Retinal pigment epithelial cell (primary cell): ENCODE measurements at regions not wholly inside any gene's neighbourhood (a gene's known extent, or its start where the extent isn't known, plus 50 kb on each side); places are given as distances from the start of the nearest gene placed in this dataset.

ENCODE experiments used
- DNase-seq: peaks from one replicate; pipeline ENCODE4 v3.0.0-alpha.2; 2010; ENCODE audit warnings: low read depth
- H3K4me3 ChIP-seq: 2 replicates; pipeline ENCODE4 v1.5.1; 2011; ENCODE audit warnings: mild to moderate bottlenecking, low read length, control low read depth, moderate library complexity
- CTCF ChIP-seq: conservative IDR thresholded peaks from 2 replicates; pipeline ENCODE4 v1.5.1; 2011; ENCODE audit warnings: low read depth, low read length, control low read depth, inconsistent platforms

DNA sequence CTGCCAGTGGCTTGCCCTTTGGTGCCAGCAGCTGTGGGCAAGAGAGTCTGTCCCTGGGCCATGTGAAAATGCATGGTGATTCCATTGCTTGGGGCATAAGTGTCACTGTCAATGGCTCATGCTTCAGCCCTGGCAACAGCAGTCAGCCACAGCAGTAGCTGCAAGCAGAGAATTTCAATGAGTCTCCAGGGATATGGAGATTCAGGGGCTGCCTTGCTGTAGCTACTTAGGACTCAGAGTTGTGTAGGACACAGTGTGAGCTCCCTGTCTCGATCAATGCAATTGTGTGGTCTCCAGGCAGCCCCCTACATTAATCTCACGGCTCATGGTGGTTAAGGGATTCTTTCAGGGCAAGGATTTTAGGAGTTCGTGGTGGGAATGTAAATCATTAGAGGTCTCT lies 126.3 kb upstream of the STARD3NL start:
- H3K4me3 ChIP-seq, result no peak overlapping the region
- TF ChIP-seq CTCF, result no peak
- no peak for DNase-seq

GRCh38 chr7:38052786-38053185 lies 125.3 kb upstream of the STARD3NL start:
- H3K4me3 ChIP-seq, result no peak overlapping the region
- no peak for TF ChIP-seq CTCF
- no peak for DNase-seq

- DNase-seq, result no peak
- H3K4me3 ChIP-seq, result no peak overlapping the region
- TF ChIP-seq CTCF, result no peak
Observed at GRCh38 chr7:38054199-38054598, 123.8 kb upstream of the STARD3NL start.

GRCh38 chr7:38057829-38058228 lies 120.2 kb upstream of the STARD3NL start:
- DNase-seq, result no peak
- no peak for TF ChIP-seq CTCF
- H3K4me3 ChIP-seq, result no peak overlapping the region

GRCh38 chr7:38060116-38060515 lies 117.9 kb upstream of the STARD3NL start:
- TF ChIP-seq CTCF, result no peak
- DNase-seq, result no peak
- H3K4me3 ChIP-seq, result no peak overlapping the region

DNA sequence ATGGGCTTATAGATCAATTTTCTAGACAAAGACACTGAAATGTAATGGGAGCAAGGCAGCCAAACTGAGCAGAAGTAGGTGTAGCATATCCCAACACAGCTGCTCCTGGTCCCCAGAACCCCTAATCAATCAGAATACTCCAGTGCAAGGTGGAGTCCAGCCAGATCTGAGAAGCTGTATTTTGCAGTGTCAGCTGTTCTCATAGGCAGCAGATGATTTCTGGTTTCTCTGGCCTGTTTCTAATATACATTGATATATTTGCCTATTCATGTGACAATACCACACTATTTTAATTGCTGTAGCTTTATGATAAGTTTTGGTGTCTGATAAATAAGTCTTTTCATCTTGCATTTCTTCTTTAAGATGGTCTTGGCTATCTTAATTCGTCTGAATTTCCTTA lies 117.4 kb upstream of the STARD3NL start:
- no peak for TF ChIP-seq CTCF
- H3K4me3 ChIP-seq, result no peak overlapping the region
- DNase-seq, result no peak

DNA sequence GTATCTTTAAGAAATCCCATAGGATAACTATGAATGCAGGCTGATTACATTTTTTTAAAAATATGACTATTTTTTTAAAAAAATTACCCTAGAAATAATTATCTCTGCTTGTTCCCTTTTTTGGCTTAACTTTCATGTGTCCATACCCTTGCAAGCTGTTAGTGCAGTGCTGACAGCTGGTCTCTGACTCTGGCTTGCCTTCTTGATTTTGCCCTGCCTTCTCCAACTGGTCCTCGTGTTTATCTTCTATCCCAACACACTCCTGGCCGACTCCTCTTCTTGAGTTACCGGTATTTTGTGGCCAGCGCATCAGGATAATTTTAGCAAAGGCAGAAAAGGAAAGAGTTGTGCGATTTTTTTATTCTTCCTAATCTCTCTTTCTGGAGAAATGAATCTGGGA lies 111.7 kb upstream of the STARD3NL start:
- H3K4me3 ChIP-seq, result no peak overlapping the region
- DNase-seq, result no peak
- TF ChIP-seq CTCF, result no peak
